ENCODE measurements at regions not wholly inside any gene's neighbourhood (a gene's known extent, or its start where the extent isn't known, plus 50 kb on each side); places are given as distances from the start of the nearest gene placed in this dataset.

DNA sequence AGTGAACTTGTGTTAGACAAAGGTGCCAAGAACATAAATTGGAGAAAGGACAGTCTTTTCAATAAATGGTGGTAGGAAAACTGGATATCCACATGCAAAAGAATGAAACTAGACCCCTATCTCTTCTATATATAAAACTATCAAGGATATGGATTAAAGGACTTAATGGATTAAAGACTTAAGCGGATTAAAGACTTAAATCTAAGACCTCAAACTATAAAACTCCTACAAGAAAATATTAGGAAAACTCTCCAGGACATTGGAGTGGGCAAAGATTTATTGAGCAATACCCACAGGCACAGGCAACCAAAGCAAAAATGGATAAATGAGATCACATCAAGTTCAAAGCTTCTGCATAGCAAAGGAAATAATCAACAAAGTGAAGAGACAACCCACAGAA, 242.9 kb upstream of the MEOX2 start:
- H3K27me3 ChIP-seq (ENCODE audit: control insufficient read depth in 2 of 2, insufficient read depth in 2 of 2, low read length in 2 of 2), result no peaks in the 10 kb centered on the region
- no peaks in the 10 kb centered on the region for H3K36me3 ChIP-seq (ENCODE audit: control insufficient read depth in 2 of 2, insufficient read depth in 2 of 2, low read length in 2 of 2)
- no peak overlapping the region for H3K27ac ChIP-seq (ENCODE audit: low read depth in 2 of 2, low read length in 2 of 2)
- no peak overlapping the region for H3K4me3 ChIP-seq (ENCODE audit: low read length in 2 of 2)
- H3K9me3 ChIP-seq (ENCODE audit: control insufficient read depth in 2 of 2, low read length in 2 of 2), result no peaks in the 10 kb centered on the region
- H3K9ac ChIP-seq (ENCODE audit: low read depth in 1 of 2, low read length in 2 of 2), result no peak overlapping the region
- no peaks in the 10 kb centered on the region for H3K4me1 ChIP-seq (ENCODE audit: control insufficient read depth in 2 of 2, insufficient read depth in 2 of 2, low read length in 2 of 2)

DNA sequence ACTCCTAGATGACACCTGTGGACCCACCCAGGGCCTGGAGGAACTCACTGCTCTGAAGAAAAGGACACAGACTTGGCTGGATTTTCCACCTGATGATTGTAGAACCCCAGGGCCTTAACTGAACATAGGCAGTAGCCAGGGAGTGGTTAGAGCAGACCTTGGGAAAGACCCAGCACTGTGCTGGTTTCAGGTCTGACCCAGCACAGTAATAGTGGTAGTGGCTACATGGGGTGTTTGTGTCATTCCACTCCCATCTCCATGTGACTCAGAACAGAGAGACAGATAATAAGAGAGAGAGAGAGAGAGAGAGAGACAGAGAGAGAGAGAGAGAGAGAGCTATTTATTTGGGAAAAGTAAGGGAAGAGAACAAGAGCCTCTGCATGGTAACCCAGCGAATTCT, 239.1 kb upstream of the MEOX2 start:
- no peaks in the 10 kb centered on the region for H3K9me3 ChIP-seq (ENCODE audit: control insufficient read depth in 2 of 2, low read length in 2 of 2)
- no peak overlapping the region for H3K4me3 ChIP-seq (ENCODE audit: low read length in 2 of 2)
- H3K9ac ChIP-seq (ENCODE audit: low read depth in 1 of 2, low read length in 2 of 2), result no peak overlapping the region
- H3K27ac ChIP-seq (ENCODE audit: low read depth in 2 of 2, low read length in 2 of 2), result no peak overlapping the region
- H3K4me1 ChIP-seq (ENCODE audit: control insufficient read depth in 2 of 2, insufficient read depth in 2 of 2, low read length in 2 of 2), result no peaks in the 10 kb centered on the region
- no peaks in the 10 kb centered on the region for H3K36me3 ChIP-seq (ENCODE audit: control insufficient read depth in 2 of 2, insufficient read depth in 2 of 2, low read length in 2 of 2)
- H3K27me3 ChIP-seq (ENCODE audit: control insufficient read depth in 2 of 2, insufficient read depth in 2 of 2, low read length in 2 of 2), result no peaks in the 10 kb centered on the region

- H3K4me1 ChIP-seq (ENCODE audit: control insufficient read depth in 2 of 2, insufficient read depth in 2 of 2, low read length in 2 of 2), result no peaks in the 10 kb centered on the region
- no peaks in the 10 kb centered on the region for H3K9me3 ChIP-seq (ENCODE audit: control insufficient read depth in 2 of 2, low read length in 2 of 2)
- H3K9ac ChIP-seq (ENCODE audit: low read depth in 1 of 2, low read length in 2 of 2), result no peak overlapping the region
These were observed 238.4 kb upstream of the MEOX2 start for GRCh38 chr7:15924910-15925309.

GRCh38 chr7:15922002-15922401, 235.5 kb upstream of the MEOX2 start:
- no peak overlapping the region for H3K27ac ChIP-seq (ENCODE audit: low read depth in 2 of 2, low read length in 2 of 2)
- H3K27me3 ChIP-seq (ENCODE audit: control insufficient read depth in 2 of 2, insufficient read depth in 2 of 2, low read length in 2 of 2), result no peaks in the 10 kb centered on the region
- no peaks in the 10 kb centered on the region for H3K4me1 ChIP-seq (ENCODE audit: control insufficient read depth in 2 of 2, insufficient read depth in 2 of 2, low read length in 2 of 2)
- H3K9me3 ChIP-seq (ENCODE audit: control insufficient read depth in 2 of 2, low read length in 2 of 2), result no peaks in the 10 kb centered on the region
- H3K9ac ChIP-seq (ENCODE audit: low read depth in 1 of 2, low read length in 2 of 2), result no peak overlapping the region
- H3K36me3 ChIP-seq (ENCODE audit: control insufficient read depth in 2 of 2, insufficient read depth in 2 of 2, low read length in 2 of 2), result no peaks in the 10 kb centered on the region
- H3K4me3 ChIP-seq (ENCODE audit: low read length in 2 of 2), result no peak overlapping the region

More at GRCh38 chr7:15924910-15925309, 238.4 kb upstream of the MEOX2 start:
- Histone ChIP-seq H3K4me3 (ENCODE audit: low read length in 2 of 2) (no peak overlapping the region), H3K27ac (ENCODE audit: low read depth in 2 of 2, low read length in 2 of 2) (no peak overlapping the region), H3K27me3 (ENCODE audit: control insufficient read depth in 2 of 2, insufficient read depth in 2 of 2, low read length in 2 of 2) (no peaks in the 10 kb centered on the region), H3K36me3 (ENCODE audit: control insufficient read depth in 2 of 2, insufficient read depth in 2 of 2, low read length in 2 of 2) (no peaks in the 10 kb centered on the region)

DNA sequence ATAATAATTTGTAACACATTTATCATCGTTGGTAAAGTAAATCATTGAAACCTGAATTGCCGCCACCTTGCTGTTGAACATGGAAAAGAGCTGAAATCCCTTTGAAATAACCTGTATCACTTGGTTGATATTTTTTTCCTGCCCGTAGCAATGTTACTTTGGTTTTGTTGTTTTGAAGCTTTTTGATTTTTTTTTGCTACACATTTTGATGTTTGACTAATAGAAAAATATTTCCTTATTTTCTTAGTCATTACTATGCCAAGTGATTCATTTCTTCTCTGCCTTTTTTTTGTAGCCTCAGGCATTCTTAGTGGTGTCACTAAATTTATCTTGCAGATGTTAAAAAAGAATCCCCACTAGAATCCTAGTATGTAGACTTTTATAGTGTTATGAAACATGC, 235.1 kb upstream of the MEOX2 start:
- H3K27ac ChIP-seq (ENCODE audit: low read depth in 2 of 2, low read length in 2 of 2), result no peak overlapping the region
- no peaks in the 10 kb centered on the region for H3K9me3 ChIP-seq (ENCODE audit: control insufficient read depth in 2 of 2, low read length in 2 of 2)
- H3K4me1 ChIP-seq (ENCODE audit: control insufficient read depth in 2 of 2, insufficient read depth in 2 of 2, low read length in 2 of 2), result no peaks in the 10 kb centered on the region
- no peak overlapping the region for H3K9ac ChIP-seq (ENCODE audit: low read depth in 1 of 2, low read length in 2 of 2)
- no peaks in the 10 kb centered on the region for H3K27me3 ChIP-seq (ENCODE audit: control insufficient read depth in 2 of 2, insufficient read depth in 2 of 2, low read length in 2 of 2)
- no peaks in the 10 kb centered on the region for H3K36me3 ChIP-seq (ENCODE audit: control insufficient read depth in 2 of 2, insufficient read depth in 2 of 2, low read length in 2 of 2)
- no peak overlapping the region for H3K4me3 ChIP-seq (ENCODE audit: low read length in 2 of 2)

DNA sequence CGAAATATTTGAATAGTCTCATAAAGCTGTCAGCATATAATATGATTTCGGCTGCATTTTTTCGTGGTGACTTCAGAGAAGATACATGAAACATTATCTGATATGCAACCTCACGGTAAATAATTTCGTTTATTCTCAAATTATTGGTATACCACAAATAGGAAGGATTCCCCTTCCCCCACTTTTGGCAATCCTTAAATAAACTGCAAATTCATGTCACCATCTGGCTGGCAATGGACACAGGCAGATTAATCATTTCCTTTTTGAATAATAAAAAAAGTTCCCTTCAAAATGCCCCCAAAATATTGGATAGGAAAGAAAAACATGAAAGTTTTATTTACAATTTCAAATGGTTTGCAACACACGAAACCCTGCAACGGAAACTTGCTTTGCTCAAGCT, 234.5 kb upstream of the MEOX2 start:
- H3K4me1 ChIP-seq (ENCODE audit: control insufficient read depth in 2 of 2, insufficient read depth in 2 of 2, low read length in 2 of 2), result no peaks in the 10 kb centered on the region
- no peaks in the 10 kb centered on the region for H3K36me3 ChIP-seq (ENCODE audit: control insufficient read depth in 2 of 2, insufficient read depth in 2 of 2, low read length in 2 of 2)
- no peaks in the 10 kb centered on the region for H3K27me3 ChIP-seq (ENCODE audit: control insufficient read depth in 2 of 2, insufficient read depth in 2 of 2, low read length in 2 of 2)
- H3K4me3 ChIP-seq (ENCODE audit: low read length in 2 of 2), result no peak overlapping the region
- no peak overlapping the region for H3K27ac ChIP-seq (ENCODE audit: low read depth in 2 of 2, low read length in 2 of 2)
- no peaks in the 10 kb centered on the region for H3K9me3 ChIP-seq (ENCODE audit: control insufficient read depth in 2 of 2, low read length in 2 of 2)
- no peak overlapping the region for H3K9ac ChIP-seq (ENCODE audit: low read depth in 1 of 2, low read length in 2 of 2)

DNA sequence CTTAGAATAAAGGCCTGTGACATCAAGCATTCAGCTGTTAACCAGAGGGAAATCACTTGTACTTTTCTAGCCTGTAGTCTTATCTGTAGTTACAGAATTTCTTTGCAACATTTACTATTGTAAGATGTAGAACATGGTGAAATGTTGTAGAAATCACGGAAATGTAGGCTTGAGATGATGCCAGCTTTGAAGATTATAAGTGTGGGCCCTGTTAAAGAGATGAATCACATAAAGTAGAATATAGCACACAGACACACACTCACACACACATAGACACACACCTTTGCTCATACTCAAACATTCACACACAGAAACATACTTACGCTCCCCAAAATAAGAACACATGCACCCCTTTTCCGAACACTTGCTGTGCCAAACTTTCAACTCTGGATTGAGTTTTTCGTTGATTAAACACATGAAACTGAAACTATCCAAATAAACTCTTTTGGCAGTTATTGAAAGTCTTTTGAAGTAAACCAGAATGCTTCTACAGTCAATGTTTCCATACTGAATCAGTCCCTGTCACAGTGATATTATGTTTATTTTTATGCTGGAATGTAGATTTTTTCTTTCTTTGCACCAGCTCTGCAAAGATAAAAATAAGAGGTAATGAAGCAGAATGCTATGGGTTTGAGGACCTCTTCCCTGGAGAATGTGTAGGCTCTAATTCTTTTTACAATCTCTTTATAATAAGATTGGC, 230.3 kb upstream of the MEOX2 start:
- no peak overlapping the region for H3K9ac ChIP-seq (ENCODE audit: low read depth in 1 of 2, low read length in 2 of 2)
- no peaks in the 10 kb centered on the region for H3K4me1 ChIP-seq (ENCODE audit: control insufficient read depth in 2 of 2, insufficient read depth in 2 of 2, low read length in 2 of 2)
- H3K27ac ChIP-seq (ENCODE audit: low read depth in 2 of 2, low read length in 2 of 2), result no peak overlapping the region
- no peaks in the 10 kb centered on the region for H3K36me3 ChIP-seq (ENCODE audit: control insufficient read depth in 2 of 2, insufficient read depth in 2 of 2, low read length in 2 of 2)
- no peaks in the 10 kb centered on the region for H3K27me3 ChIP-seq (ENCODE audit: control insufficient read depth in 2 of 2, insufficient read depth in 2 of 2, low read length in 2 of 2)
- H3K4me3 ChIP-seq (ENCODE audit: low read length in 2 of 2), result no peak overlapping the region
- H3K9me3 ChIP-seq (ENCODE audit: control insufficient read depth in 2 of 2, low read length in 2 of 2), result no peaks in the 10 kb centered on the region

- Histone ChIP-seq H3K4me3 (ENCODE audit: low read length in 2 of 2) (no peak overlapping the region), H3K27ac (ENCODE audit: low read depth in 2 of 2, low read length in 2 of 2) (no peak overlapping the region), H3K9ac (ENCODE audit: low read depth in 1 of 2, low read length in 2 of 2) (no peak overlapping the region)
These were observed 229.3 kb upstream of the MEOX2 start for GRCh38 chr7:15915686-15916293.

DNA sequence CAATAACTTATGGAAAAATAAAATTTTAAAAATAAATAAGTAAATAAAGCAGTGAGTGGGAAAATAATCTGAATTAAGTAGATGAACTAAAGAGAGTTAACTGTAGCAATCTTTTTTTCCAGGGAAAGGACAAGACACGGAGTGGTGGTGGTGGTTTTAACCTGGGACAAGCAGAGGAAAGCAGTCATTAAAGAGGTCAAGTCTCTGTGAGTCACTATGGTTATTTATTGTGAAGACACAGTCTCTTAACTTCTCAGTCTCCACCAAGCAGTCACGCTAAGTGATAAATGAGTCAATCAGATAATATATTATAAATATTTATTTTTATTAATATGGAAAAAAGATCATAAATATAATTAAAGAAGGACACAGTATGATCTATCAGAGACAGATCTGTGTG, 228.1 kb upstream of the MEOX2 start:
- no peaks in the 10 kb centered on the region for H3K9me3 ChIP-seq (ENCODE audit: control insufficient read depth in 2 of 2, low read length in 2 of 2)
- H3K4me1 ChIP-seq (ENCODE audit: control insufficient read depth in 2 of 2, insufficient read depth in 2 of 2, low read length in 2 of 2), result no peaks in the 10 kb centered on the region
- H3K27ac ChIP-seq (ENCODE audit: low read depth in 2 of 2, low read length in 2 of 2), result no peak overlapping the region
- no peaks in the 10 kb centered on the region for H3K27me3 ChIP-seq (ENCODE audit: control insufficient read depth in 2 of 2, insufficient read depth in 2 of 2, low read length in 2 of 2)
- no peak overlapping the region for H3K4me3 ChIP-seq (ENCODE audit: low read length in 2 of 2)
- no peaks in the 10 kb centered on the region for H3K36me3 ChIP-seq (ENCODE audit: control insufficient read depth in 2 of 2, insufficient read depth in 2 of 2, low read length in 2 of 2)
- H3K9ac ChIP-seq (ENCODE audit: low read depth in 1 of 2, low read length in 2 of 2), result no peak overlapping the region

More at GRCh38 chr7:15915686-15916293, 229.3 kb upstream of the MEOX2 start:
- Histone ChIP-seq H3K27me3 (ENCODE audit: control insufficient read depth in 2 of 2, insufficient read depth in 2 of 2, low read length in 2 of 2) (no peaks in the 10 kb centered on the region), H3K36me3 (ENCODE audit: control insufficient read depth in 2 of 2, insufficient read depth in 2 of 2, low read length in 2 of 2) (no peaks in the 10 kb centered on the region), H3K4me1 (ENCODE audit: control insufficient read depth in 2 of 2, insufficient read depth in 2 of 2, low read length in 2 of 2) (no peaks in the 10 kb centered on the region), H3K9me3 (ENCODE audit: control insufficient read depth in 2 of 2, low read length in 2 of 2) (no peaks in the 10 kb centered on the region)

GRCh38 chr7:15906436-15906835, 220.0 kb upstream of the MEOX2 start:
- H3K9ac ChIP-seq (ENCODE audit: low read depth in 1 of 2, low read length in 2 of 2), result no peak overlapping the region
- H3K4me3 ChIP-seq (ENCODE audit: low read length in 2 of 2), result no peak overlapping the region
- no peaks in the 10 kb centered on the region for H3K27me3 ChIP-seq (ENCODE audit: control insufficient read depth in 2 of 2, insufficient read depth in 2 of 2, low read length in 2 of 2)
- no peaks in the 10 kb centered on the region for H3K36me3 ChIP-seq (ENCODE audit: control insufficient read depth in 2 of 2, insufficient read depth in 2 of 2, low read length in 2 of 2)
- H3K27ac ChIP-seq (ENCODE audit: low read depth in 2 of 2, low read length in 2 of 2), result no peak overlapping the region
- H3K9me3 ChIP-seq (ENCODE audit: control insufficient read depth in 2 of 2, low read length in 2 of 2), result no peaks in the 10 kb centered on the region
- H3K4me1 ChIP-seq (ENCODE audit: control insufficient read depth in 2 of 2, insufficient read depth in 2 of 2, low read length in 2 of 2), result peaks cover 0 to 4% of the 10 kb centered on the region in 2 donors
